GM21423 (cell line): ENCODE measurements at regions not wholly inside any gene's neighbourhood (a gene's known extent, or its start where the extent isn't known, plus 50 kb on each side); places are given as distances from the start of the nearest gene placed in this dataset.
"Not testable (repeated sequence)": the region's sequence is repeated elsewhere in the genome, so short reads cannot be mapped to it uniquely, and the experiment has no call there.

ENCODE experiments used
- ATAC-seq: cut with Tn5 transposase; IDR thresholded peaks from one replicate; pipeline ENCODE4 v1.9.1; 2021; ENCODE audit warnings: mild to moderate bottlenecking, moderate library complexity; ENCODE audit not compliant: unreplicated experiment

DNA sequence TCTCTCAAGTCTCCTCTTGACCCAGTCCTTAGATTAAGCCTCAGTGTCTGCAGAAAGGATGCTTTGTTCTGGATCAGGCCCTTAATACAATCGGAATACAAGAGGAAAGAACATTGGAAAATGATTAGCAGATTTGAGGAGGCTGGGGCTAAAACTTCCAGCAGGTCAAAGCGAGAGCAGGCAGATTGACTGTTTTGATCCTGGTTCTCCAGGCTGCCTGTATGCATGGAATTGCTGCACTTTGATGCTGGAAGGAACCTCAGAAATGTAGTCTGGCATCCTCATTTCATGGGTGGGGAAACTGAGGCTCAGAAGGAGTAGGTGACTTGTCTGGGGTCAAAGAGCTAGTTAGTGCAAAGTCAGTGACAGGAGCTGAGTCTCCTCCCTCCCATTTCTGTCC lies 202.8 kb downstream of the EMX2 start:
- no peak for ATAC-seq

DNA sequence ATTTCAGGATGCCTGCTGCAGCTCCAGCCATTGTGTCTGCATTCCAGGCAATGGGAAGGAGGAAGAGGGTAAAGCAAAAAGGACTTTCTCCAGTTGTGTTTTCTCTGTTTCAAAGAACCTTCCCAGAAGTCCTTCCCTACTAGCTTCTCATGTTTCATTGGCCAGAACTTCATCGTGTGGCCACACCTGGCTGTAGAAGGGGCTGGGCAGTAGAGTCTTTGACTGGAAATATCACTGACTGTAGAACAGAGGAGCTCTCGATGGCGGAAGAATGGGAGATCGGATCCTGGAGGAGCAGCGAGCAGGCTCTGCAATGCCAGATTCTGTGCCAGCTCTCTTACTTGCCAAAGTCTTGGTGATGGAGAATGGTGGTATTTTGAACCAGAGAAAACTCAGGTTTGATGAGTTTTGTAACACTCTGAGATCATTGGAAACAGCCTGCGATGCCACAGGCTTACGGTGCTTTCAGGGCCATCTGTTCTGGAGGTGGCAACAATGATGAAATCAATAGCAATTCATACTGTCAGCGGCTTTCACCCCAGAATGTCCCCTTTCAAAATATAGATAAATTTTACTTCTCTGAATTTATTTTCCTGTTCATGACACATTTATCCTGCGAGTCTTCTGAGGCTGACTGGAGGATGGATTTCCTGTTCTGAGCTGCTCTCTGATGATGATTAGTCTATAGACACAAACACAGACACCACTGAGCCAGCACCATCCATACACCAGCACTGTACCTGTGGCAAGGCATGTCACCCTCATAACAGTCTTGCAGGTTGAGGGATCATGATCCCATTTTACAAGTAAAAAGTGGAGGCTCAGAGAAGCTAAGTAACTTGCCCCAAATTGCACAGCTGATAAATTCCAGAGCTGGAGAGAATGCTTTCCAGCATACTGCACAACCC lies 204.2 kb downstream of the EMX2 start:
- no peak for ATAC-seq

DNA sequence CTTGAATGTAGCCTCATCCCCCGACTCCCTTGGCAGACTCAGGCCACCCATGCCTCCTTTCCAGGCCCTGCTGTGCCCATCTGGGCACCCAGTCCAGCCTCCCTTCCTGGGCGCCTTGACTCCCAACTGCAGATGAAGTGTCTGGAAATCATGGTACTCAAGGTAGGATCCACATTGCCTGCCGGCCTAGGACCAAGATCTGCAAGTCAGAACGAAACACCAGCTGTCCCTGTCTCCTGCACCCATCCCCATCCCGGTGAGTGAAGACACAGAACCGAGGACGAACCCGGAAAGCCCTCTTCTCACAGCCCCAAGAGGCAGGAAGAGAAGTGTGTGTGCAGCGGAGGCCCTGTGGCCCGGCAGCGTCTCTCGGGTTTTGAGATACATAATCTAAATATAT lies 205.1 kb downstream of the EMX2 start:
- ATAC-seq, result no peak

DNA sequence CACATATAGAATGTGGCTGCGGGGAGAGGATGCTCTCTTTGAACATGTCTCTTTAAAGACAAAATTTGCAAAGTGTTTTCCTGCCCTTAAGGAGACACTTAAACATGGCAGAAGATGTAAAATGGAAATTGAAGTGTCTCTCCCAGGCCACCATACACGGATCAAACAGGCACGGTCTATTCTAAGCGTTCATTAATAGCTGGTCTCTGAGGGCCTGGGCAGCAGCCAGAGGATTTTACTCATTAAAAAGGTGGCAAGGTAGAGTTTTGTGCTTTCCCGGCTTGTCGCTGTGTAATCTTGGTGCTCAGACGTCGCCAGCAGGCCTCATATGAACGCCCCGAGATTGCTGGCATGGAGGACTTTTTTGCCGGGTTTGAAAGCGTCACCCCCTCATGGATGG lies 205.5 kb downstream of the EMX2 start:
- no peak for ATAC-seq

DNA sequence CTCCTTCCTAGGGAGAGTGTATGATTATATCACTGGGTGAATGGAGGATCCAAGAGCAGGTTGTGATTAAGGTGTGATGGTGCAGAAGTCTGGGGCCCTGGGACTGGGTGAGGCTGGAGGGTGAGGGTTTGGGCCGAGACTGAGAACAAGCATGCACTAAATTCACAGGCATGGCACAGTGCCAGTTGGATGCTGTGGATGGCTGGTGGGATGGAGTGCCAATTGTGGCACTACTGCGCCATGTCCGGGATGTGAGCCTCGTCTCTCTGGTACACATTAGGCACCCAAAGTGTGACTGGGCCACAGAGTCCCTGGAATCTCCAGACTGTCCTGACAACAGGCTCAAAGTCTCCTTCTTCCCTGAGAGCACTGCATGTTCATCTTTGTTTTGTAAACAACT lies 208.1 kb downstream of the EMX2 start:
- ATAC-seq, result no peak

DNA sequence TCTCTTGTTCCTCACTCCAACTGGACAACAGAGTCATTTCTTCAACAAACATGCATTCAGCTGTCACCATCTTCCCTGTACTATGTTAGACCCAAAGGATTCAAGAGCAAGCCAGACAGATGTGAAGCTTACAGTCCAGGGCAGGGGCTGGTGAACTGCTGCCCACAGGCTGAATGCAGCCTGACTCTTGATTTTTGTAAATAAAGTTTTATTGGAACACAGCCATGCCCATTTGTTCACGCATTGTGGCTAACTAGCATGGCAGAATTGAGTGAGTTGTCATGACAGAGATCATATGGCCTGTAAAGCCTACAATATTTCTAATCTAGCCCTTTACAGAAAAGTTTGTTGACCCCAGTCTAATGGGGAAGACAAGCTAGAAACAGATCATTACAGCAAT lies 208.7 kb downstream of the EMX2 start:
- ATAC-seq, result no peak

DNA sequence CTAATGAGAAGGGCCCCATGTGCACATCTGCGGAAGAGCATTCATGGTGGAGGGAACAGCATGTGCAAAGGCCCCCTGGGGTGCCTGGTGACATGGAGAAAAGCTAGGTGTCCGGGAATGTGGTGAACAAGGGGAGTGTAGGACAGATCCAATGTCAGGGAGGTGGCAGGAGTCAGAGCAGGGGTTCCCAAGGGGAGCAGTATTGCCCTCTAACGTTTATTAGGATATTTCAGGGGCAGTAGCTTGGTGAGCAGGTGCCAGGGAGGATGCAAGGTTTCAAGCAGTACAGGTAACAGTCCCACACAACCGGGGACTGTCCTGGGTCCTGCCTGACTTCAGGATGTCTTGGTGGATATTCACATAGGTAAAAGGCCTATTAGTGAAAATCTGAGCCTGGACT lies 209.6 kb downstream of the EMX2 start:
- no peak for ATAC-seq

DNA sequence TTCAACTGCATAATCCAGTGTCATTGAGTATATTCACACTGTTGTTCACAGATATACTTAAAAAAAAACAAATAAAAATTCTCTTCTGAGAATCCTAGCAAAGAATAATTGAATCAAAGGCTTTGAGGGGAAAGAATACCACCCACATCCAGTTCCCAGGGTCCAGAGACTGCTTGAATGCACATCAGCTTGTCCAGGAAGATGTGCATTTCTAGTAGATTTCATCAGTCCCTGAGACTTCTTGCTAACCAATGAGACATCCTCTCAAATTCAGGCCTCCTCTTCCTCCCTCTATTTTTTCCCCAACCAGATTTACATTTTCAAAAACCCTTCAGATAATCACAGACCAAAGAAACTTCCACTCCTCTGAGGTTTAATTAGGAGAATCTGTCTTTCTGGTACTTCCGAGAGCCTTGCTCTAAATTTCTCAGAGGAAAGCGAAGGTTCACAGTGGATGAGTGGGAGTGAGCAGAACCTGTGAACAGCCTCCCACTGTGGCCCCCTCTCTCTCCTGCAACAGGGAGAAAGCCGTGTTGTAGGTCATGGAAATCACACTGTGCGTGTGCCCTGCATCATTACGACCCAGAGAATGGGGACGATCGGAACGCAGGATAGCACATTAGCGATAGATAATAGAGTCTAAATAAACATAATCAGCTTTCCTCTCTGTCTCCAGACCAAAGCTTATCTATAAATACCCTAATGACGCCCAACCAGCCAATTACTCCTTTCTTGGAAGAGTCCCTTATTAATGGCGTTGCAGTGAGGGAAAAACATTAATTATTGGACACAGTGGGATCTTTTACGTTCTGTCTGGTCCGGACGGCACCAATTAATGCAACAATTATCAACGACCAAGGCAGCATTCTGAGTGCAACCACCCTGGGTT lies 212.5 kb downstream of the EMX2 start:
- no peak for ATAC-seq

DNA sequence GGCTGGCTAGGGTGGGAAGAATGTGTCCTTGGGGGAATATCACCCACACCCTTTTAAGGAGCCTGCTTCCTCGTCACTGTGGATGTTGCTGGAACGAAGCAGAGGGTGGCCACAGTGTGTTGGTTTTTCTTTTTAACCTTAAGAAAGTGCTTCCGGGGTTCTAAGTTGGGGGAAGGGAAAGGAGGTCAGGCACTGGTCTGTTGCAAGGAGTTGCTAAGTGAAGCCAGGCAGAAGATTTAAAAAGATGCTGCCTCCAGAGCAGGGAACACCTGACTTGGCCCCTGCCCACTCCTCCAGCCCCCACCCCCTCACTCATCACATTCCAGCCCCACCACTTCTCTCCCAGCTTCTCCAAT lies 213.1 kb downstream of the EMX2 start:
- no peak for ATAC-seq

DNA sequence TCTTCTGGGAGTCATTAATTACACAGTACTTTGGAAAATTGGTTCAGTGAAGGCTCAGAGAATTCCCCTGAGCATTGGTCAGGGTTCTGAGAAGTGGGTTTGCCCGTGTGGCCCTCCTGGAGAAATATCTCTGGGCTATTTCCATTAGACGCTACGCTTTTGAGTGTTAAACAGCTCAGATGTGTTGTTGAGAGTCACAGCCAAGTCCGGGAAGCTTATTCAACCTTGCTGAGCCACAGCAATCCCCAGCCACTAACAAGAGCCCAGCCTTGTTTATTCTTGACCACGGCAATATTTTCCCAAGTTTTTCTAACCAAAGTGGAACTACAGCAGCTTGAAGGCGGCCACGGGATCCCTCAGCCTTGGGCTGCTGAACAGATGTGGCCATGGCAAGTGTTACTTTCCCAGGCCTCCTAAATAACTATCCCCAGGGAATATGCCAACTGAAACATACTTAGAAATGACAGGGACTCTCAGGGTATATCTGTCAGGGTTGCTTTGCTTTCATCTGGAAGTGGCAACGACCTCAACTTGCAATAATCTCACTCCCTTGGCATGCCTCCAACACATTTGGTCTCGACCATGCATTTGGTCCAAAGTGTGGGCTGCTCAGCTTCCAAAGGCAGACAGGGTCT lies 214.7 kb downstream of the EMX2 start:
- no peak for ATAC-seq

DNA sequence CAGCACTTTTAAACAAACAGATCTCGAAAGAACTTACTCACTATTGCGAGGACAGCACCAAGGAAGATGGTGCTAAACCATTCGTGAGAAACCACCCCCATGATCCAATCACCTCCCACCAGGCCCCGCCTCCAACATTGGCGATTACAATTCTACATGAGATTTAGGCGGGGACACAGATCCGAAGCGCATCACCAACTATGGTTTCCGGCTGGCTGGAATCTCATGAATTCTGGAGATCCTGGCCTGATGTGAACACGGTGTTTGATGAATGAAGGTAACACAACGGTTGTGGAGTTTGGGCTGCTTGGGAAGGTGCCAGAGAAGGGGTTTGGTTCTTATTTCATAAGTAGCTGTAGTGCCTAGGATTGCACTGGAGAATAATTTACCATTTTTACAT lies 216.7 kb downstream of the EMX2 start:
- no peak for ATAC-seq

DNA sequence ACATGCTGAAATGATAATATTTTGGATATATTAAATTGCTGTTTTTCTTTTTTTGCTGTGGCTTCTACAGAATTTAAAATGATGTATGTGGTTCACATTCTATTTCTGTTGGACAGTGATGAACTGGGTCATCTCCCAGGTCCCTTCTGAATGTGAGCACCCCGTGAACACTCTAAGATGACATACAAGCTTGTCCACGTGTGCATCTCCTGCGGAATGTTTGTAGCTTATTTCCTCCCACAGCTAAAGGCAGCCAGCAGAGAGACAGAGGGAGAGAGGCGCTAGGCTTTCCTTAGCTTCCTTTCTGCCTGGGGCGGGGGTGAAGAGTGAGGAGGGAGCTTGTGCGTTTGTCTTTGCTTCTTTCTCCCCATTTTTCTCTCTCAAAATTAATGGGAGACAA lies 219.1 kb downstream of the EMX2 start:
- no peak for ATAC-seq

DNA sequence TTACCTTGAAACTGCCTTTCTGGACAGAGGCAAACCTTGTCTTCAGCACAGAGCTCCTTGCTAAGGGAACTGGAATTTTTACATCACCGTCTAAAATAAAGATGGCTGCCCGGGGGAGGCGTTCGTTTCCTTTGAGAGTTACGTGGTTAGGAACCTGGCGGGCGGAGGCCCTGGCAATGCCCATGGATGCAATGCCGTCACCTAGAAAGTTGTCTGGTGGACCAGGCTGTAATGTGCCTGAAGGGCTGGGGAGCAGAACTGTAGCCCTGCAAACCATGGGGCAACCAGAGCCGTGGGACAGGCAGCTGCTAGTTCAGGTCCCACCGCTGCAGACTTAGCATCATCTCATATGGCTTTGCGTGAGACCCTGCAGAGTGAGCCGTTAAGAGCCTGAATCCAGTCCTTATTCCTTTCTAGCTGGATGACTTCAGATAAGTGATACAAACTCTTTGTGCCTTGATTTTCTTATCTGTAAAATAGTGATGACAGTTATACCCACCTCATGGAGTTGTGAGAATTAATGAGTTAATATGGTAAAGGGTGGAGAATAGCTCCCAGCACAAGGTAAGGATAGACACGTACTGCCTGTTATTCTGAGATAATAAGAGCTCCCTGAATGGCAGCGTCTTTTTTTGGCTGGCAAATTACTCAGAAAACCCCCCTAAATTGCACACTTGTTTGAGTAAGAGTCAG lies 219.7 kb downstream of the EMX2 start:
- ATAC-seq, result no peak

DNA sequence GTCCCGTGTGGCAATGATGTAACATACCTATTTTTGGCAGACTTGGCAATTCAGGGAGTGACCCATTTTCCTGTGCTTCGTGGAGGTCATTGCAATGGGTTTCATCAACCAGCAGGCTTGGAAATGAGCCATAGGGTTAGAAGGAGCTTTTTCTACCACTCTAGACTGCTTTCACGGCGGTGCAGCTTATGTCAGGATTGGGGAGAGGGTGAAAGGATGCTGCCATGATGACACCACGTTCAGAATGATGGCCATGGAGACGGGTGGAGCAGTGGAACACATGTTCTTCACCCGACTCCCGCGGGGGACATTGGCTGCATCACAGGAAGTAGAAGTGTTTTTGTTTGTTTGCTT lies 220.2 kb downstream of the EMX2 start:
- no peak for ATAC-seq

DNA sequence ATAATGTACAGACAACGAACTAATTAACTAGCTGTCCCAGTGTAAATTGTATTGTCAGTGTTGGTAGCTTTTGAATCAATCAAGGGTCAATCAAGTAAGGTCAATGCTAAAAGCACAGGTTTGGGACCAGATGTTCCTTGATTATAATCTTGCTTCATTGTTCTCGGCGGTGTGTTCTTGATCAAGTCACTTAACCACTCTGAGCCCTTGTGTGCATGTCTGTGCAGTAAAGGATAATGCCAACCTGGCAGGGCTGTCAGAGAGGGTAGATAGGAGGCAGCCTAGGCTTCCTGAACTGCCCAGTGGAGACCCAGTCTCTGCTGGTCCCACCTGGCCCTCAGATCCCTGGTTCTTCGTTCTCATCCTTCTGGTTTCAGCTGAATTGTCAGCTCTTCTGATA lies 221.0 kb downstream of the EMX2 start:
- no peak for ATAC-seq

DNA sequence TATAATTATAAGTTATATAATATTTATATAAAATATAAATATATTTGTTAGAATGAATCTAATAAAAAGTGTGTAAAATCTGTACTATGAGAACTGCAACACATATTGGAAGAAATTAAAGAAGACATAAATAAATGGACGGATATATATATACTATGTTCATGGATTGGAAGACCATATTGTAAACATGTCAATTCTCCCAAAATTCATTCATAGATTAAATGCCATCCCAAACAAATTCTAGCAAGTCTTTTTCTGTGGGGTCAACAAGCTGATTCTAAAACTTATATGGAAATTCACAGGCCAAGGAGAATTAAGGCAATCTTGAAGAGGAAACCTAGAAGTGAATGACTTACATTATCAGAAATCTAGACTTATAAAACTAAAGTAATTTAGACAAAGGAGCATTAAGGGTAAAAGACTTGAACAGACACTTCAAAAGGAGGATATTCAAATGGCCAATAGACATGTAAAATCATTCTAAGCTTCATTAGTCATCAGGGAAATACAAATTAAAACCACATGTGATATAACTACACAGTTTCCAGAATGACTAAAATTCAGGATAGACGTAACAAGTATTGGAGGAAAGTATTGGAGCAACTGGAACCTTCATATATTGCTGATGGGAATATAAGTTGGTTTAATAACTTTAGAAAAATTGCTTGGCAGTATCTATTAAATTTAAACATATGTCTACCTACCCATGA lies 225.9 kb downstream of the EMX2 start:
- no peak for ATAC-seq

DNA sequence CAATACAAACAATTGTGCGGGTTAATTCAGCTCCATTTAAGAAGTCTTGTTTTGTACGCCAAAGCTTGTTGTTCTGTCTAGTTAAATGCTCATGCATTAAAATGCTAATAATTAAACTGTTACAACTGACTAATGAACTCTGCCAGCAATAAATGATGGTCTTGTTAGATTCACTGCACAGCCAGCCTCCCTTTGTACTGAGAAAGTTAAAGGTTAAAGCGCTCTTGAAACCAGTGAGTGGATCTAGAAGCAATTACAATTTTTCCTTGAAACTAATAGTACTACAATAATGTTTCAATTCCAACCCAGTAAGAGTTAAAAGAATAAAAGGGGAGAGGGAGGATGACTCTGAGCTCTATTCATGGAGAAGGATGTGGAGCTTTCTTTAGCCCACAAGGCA lies 233.0 kb downstream of the EMX2 start:
- no peak for ATAC-seq

DNA sequence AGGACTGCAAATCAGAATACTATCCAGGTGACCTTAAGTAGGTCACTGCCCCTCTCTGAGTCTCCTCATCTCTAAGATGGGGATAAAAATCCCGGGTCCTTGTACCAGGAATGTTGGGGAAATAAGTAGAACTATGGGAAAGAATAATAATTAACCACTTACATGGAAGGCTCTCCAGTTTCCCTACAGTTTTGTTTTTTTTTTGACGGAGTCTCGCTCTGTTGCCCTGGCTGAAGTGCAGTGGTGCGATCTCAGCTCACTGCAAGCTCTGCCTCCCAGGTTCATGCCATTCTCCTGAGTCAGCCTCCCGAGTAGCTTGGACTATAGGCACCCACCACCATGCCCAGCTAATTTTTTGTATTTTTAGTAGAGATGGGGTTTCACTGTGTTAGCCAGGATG lies 234.7 kb downstream of the EMX2 start:
- ATAC-seq, result not testable (repeated sequence)

DNA sequence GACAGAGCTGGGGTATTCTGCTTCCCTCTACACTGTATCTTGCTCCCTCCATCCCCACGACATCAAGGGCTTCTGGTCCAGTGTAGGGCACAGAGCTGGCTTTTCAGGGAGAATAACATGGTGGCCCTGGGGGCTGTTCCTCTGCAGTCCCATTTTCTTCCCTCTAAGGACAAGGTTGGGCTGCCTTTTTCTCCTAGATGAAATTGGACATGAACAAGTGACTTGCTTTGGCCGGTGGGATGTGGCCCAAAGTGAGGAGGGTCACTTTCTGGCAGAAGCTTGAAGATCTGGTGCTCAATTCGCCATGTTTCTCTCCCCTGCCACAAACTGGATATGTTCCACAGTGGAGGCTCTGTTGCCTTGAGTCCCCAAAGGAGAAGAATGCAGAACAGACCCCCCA lies 235.7 kb downstream of the EMX2 start:
- ATAC-seq, result no peak

DNA sequence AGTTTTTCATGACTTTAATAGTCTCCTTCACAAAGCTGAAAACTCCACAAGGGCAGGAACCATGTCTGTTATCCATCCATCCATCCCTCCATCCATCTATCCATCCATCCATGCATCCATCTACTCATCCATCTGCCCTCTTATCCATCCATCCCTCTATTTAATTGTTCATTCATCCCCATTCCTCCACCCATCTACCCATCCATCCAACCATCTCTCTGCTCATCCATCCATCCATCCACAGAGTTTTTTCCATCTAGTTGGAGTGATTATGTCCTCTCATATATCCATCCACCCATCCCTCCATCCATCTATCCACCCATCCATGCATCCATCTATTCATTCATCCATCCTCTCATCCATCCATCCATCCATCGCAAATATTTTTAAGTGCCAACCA lies 237.9 kb downstream of the EMX2 start:
- no peak for ATAC-seq
